IPS-18a (cell line): ENCODE measurements at regions not wholly inside any gene's neighbourhood (a gene's known extent, or its start where the extent isn't known, plus 50 kb on each side); places are given as distances from the start of the nearest gene placed in this dataset.
A peak's percentile ranks its signal among the peaks of the same experiment; 100 is the strongest.
"Not testable (repeated sequence)": the region's sequence is repeated elsewhere in the genome, so short reads cannot be mapped to it uniquely, and the experiment has no call there.

Experiments used
- H3K27ac ChIP-seq: one replicate; pipeline ENCODE4 v1.5.1; 2013; ENCODE audit warnings: low read length
- H3K27me3 ChIP-seq: one replicate; pipeline ENCODE4 v1.6.1; 2013; ENCODE audit warnings: mild to moderate bottlenecking, low read length; ENCODE audit not compliant: control insufficient read depth, insufficient read depth
- H3K36me3 ChIP-seq: one replicate; pipeline ENCODE4 v1.6.1; 2013; ENCODE audit warnings: low read depth, low read length; ENCODE audit not compliant: control insufficient read depth
- H3K4me1 ChIP-seq: one replicate; pipeline ENCODE4 v1.6.1; 2013; ENCODE audit warnings: low read depth, low read length; ENCODE audit not compliant: control insufficient read depth
- H3K4me3 ChIP-seq: one replicate; pipeline ENCODE4 v1.5.1; 2013; ENCODE audit warnings: low read length
- H3K9ac ChIP-seq: one replicate; pipeline ENCODE4 v1.6.1; 2013; ENCODE audit warnings: mild to moderate bottlenecking, low read length, moderate library complexity
- H3K9me3 ChIP-seq: one replicate; pipeline ENCODE4 v1.6.1; 2013; ENCODE audit warnings: low read depth, low read length; ENCODE audit not compliant: control insufficient read depth

- Histone ChIP-seq H3K27me3 (no peaks in the 10 kb centered on the region), H3K36me3 (no peaks in the 10 kb centered on the region), H3K27ac (no peak overlapping the region), H3K9me3 (peaks cover 7% of the 10 kb centered on the region), H3K9ac (no peak overlapping the region), H3K4me3 (no peak overlapping the region), H3K4me1 (no peaks in the 10 kb centered on the region)
These were observed 237.4 kb downstream of the RNF144A start for GRCh38 chr2:7154656-7155055.

GRCh38 chr2:7161501-7161900 lies 244.3 kb downstream of the RNF144A start:
- Histone ChIP-seq H3K9ac (no peak overlapping the region), H3K4me1 (no peaks in the 10 kb centered on the region), H3K27ac (no peak overlapping the region), H3K27me3 (no peaks in the 10 kb centered on the region), H3K4me3 (no peak overlapping the region), H3K9me3 (no peaks in the 10 kb centered on the region), H3K36me3 (no peaks in the 10 kb centered on the region)

GRCh38 chr2:7165736-7166135 lies 248.5 kb downstream of the RNF144A start:
- Histone ChIP-seq H3K4me1 (no peaks in the 10 kb centered on the region), H3K36me3 (no peaks in the 10 kb centered on the region), H3K9me3 (no peaks in the 10 kb centered on the region), H3K4me3 (no peak overlapping the region), H3K27me3 (no peaks in the 10 kb centered on the region), H3K9ac (no peak overlapping the region), H3K27ac (no peak overlapping the region)

- Histone ChIP-seq H3K4me1 (no peaks in the 10 kb centered on the region), H3K4me3 (no peak overlapping the region), H3K9me3 (no peaks in the 10 kb centered on the region), H3K27ac (no peak overlapping the region), H3K36me3 (no peaks in the 10 kb centered on the region), H3K9ac (no peak overlapping the region), H3K27me3 (no peaks in the 10 kb centered on the region)
These were observed 250.7 kb downstream of the RNF144A start for GRCh38 chr2:7167801-7168411.

GRCh38 chr2:7169593-7169992 lies 252.4 kb downstream of the RNF144A start:
- H3K27ac ChIP-seq: no peak overlapping the region
- no peaks in the 10 kb centered on the region for H3K36me3 ChIP-seq
- H3K27me3 ChIP-seq: no peaks in the 10 kb centered on the region
- no peak overlapping the region for H3K9ac ChIP-seq
- no peaks in the 10 kb centered on the region for H3K9me3 ChIP-seq
- no peak overlapping the region for H3K4me3 ChIP-seq
- H3K4me1 ChIP-seq: no peaks in the 10 kb centered on the region

GRCh38 chr2:7178996-7179395 lies 261.8 kb downstream of the RNF144A start:
- not testable (repeated sequence) for H3K9ac ChIP-seq, H3K9me3 ChIP-seq, H3K27me3 ChIP-seq, H3K4me1 ChIP-seq, H3K27ac ChIP-seq, H3K4me3 ChIP-seq, H3K36me3 ChIP-seq

GRCh38 chr2:7180638-7181370 lies 263.6 kb downstream of the RNF144A start:
- Histone ChIP-seq H3K9ac (no peak overlapping the region), H3K27me3 (no peaks in the 10 kb centered on the region), H3K4me3 (no peak overlapping the region), H3K4me1 (peaks cover 4% of the 10 kb centered on the region), H3K9me3 (no peaks in the 10 kb centered on the region), H3K27ac (no peak overlapping the region), H3K36me3 (no peaks in the 10 kb centered on the region)

- Histone ChIP-seq H3K9me3 (no peaks in the 10 kb centered on the region), H3K27ac (no peak overlapping the region), H3K4me1 (peaks cover 4% of the 10 kb centered on the region), H3K9ac (no peak overlapping the region), H3K36me3 (no peaks in the 10 kb centered on the region), H3K4me3 (no peak overlapping the region), H3K27me3 (no peaks in the 10 kb centered on the region)
These were observed 265.3 kb downstream of the RNF144A start for GRCh38 chr2:7182525-7182924.

GRCh38 chr2:7189106-7189505 lies 271.9 kb downstream of the RNF144A start:
- H3K9me3 ChIP-seq: no peaks in the 10 kb centered on the region
- no peak overlapping the region for H3K27ac ChIP-seq
- H3K4me3 ChIP-seq: no peak overlapping the region
- no peaks in the 10 kb centered on the region for H3K36me3 ChIP-seq
- no peaks in the 10 kb centered on the region for H3K27me3 ChIP-seq
- peaks cover 20% of the 10 kb centered on the region for H3K4me1 ChIP-seq
- no peak overlapping the region for H3K9ac ChIP-seq

GRCh38 chr2:7190587-7191324 lies 273.5 kb downstream of the RNF144A start:
- no peak overlapping the region for H3K27ac ChIP-seq
- H3K27me3 ChIP-seq: no peaks in the 10 kb centered on the region
- H3K4me3 ChIP-seq: peak overlapping the region; percentile 3
- H3K36me3 ChIP-seq: no peaks in the 10 kb centered on the region
- H3K9ac ChIP-seq: no peak overlapping the region
- no peaks in the 10 kb centered on the region for H3K9me3 ChIP-seq
- H3K4me1 ChIP-seq: peaks cover 20% of the 10 kb centered on the region

GRCh38 chr2:7191932-7192331 lies 274.7 kb downstream of the RNF144A start:
- Histone ChIP-seq H3K4me1 (peaks cover 20% of the 10 kb centered on the region), H3K4me3 (no peak overlapping the region), H3K27ac (no peak overlapping the region)

More at GRCh38 chr2:7191932-7192331, 274.7 kb downstream of the RNF144A start:
- Histone ChIP-seq H3K27me3 (no peaks in the 10 kb centered on the region), H3K36me3 (no peaks in the 10 kb centered on the region), H3K9me3 (no peaks in the 10 kb centered on the region), H3K9ac (no peak overlapping the region)
